ENCODE measurements at regions not wholly inside any gene's neighbourhood (a gene's known extent, or its start where the extent isn't known, plus 50 kb on each side); places are given as distances from the start of the nearest gene placed in this dataset.
A peak's percentile ranks its signal among the peaks of the same experiment; 100 is the strongest.

DNA sequence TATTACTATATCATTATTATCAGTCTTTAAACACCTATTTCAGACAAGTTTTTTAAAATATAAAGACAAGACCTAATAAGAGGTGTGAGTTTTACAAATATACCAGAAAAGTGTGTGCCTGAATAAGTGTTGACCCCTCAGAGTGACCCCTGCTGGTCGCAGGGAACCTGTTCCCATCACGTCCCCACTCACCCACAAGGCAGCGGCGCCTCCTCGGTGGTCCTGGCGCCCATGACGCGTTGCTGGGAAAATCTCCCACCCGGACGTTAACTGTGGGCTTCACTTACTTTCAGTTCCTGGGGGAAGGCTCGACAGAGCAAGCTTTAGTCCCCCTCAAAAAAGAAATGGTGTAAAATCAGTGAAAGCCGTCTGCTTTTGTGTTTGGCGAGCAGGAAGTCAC lies 93.5 kb downstream of the TMEM18 start:
- ChIA-PET CTCF (ENCODE audit: partially characterized antibody) (interaction anchor here (0.9 to 1.6 kb wide), 3 partner anchors 15 to 274 kb away, joined by 3 read pairs; no protein-coding TSS in a partner anchor), POLR2A (ENCODE audit: partially characterized antibody) (no interaction called here)
- Histone ChIP-seq H3K4me2 (ENCODE audit: insufficient read depth in 1 of 2, low read depth in 2 of 2, low read length in 2 of 2) (no peak overlapping the region), H2BK12ac (ENCODE audit: low read depth, low read length) (no peak overlapping the region), H3K14ac (ENCODE audit: insufficient read length) (no peak overlapping the region), H3K9me3 (ENCODE audit: insufficient read depth in 2 of 2, low read depth in 1 of 2, low read length in 1 of 2) (no peaks in the 10 kb centered on the region), H2BK15ac (ENCODE audit: low read length) (no peak overlapping the region), H2BK120ac (replicated peaks; ENCODE audit: low read depth, low read length) (no peak overlapping the region), H3K4me3 (ENCODE audit: extremely low read depth in 1 of 4, insufficient read depth in 2 of 4, low read depth in 3 of 4, low read length in 4 of 4) (no peak overlapping the region), H2BK5ac (ENCODE audit: low read depth, low read length) (no peak overlapping the region), H3K23ac (ENCODE audit: insufficient read length) (no peak overlapping the region), H3K36me3 (ENCODE audit: control insufficient read depth in 2 of 4, insufficient read depth in 4 of 4, low read length in 3 of 4) (no peaks in the 10 kb centered on the region), H3K27me3 (replicated peaks in 1 of 4; ENCODE audit: control insufficient read depth in 3 of 4, extremely low read depth in 1 of 4, insufficient read depth in 3 of 4, low read length in 3 of 4) (no peaks in the 10 kb centered on the region), H4K8ac (ENCODE audit: extremely low read depth, insufficient read depth, low read length) (no peak overlapping the region), H2BK20ac (ENCODE audit: low read length) (no peak overlapping the region), H3K27ac (ENCODE audit: low read depth, low read length) (no peak overlapping the region), H3K23me2 (ENCODE audit: low read depth, low read length) (no peaks in the 10 kb centered on the region), H4K20me1 (replicated peaks in 1 of 2; ENCODE audit: control insufficient read depth in 1 of 2, insufficient read depth in 2 of 2, low read length in 2 of 2) (no peaks in the 10 kb centered on the region), H3K4ac (replicated peaks; ENCODE audit: insufficient read length, low read depth, low read length) (no peak overlapping the region), H3K9ac (replicated peaks in 1 of 4; ENCODE audit: extremely low read depth in 1 of 4, low read depth in 3 of 4, low read length in 3 of 4) (no peak overlapping the region), H3K18ac (ENCODE audit: extremely low read depth, low read length) (no peak overlapping the region), H3K4me1 (replicated peaks in 1 of 4; ENCODE audit: control insufficient read depth in 3 of 4, insufficient read depth in 4 of 4, low read length in 3 of 4) (peaks cover 0 to 2% (median 0%) of the 10 kb centered on the region in 4 experiments; a peak in 2 of 7 replicates), H4K5ac (ENCODE audit: insufficient read length, low read depth, low read length) (no peak overlapping the region), H3K79me2 (ENCODE audit: control insufficient read depth in 1 of 2, insufficient read depth in 2 of 2, low read length in 2 of 2) (no peaks in the 10 kb centered on the region), H2AFZ (ENCODE audit: low read length) (peak overlapping the region; percentile 78), H3K79me1 (ENCODE audit: low read depth, low read length) (no peaks in the 10 kb centered on the region), H3K56ac (replicated peaks; ENCODE audit: insufficient read length, low read depth, low read length) (no peak overlapping the region), H4K91ac (replicated peaks; ENCODE audit: insufficient read length, low read length) (no peak overlapping the region), H2AK5ac (ENCODE audit: low read depth, low read length) (no peak overlapping the region)
- no peak for DNase-seq (ENCODE audit: low read depth in 1 of 2, low spot score in 2 of 2)
- FAIRE-seq = no peak
- TF ChIP-seq, protein P1, sequence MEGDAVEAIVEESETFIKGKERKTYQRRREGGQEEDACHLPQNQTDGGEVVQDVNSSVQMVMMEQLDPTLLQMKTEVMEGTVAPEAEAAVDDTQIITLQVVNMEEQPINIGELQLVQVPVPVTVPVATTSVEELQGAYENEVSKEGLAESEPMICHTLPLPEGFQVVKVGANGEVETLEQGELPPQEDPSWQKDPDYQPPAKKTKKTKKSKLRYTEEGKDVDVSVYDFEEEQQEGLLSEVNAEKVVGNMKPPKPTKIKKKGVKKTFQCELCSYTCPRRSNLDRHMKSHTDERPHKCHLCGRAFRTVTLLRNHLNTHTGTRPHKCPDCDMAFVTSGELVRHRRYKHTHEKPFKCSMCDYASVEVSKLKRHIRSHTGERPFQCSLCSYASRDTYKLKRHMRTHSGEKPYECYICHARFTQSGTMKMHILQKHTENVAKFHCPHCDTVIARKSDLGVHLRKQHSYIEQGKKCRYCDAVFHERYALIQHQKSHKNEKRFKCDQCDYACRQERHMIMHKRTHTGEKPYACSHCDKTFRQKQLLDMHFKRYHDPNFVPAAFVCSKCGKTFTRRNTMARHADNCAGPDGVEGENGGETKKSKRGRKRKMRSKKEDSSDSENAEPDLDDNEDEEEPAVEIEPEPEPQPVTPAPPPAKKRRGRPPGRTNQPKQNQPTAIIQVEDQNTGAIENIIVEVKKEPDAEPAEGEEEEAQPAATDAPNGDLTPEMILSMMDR (IDR thresholded peaks at IDR 0.05; ENCODE audit: control extremely low read depth in 1 of 3, insufficient read depth in 1 of 3, low read depth in 1 of 3, low read length in 3 of 3) = peak; percentile 35 to 71 (median 55); a peak in 3 of 4 replicates
- TF ChIP-seq KDM4A (IDR thresholded peaks at IDR 0.05; ENCODE audit: low read depth, low read length, severe bottlenecking) (no peak), RAD21 (IDR thresholded peaks at IDR 0.05 in 1 of 2, conservative IDR thresholded peaks at IDR 0.05 in 1 of 2; ENCODE audit: low read depth in 2 of 2, low read length in 2 of 2) (peak; percentile 26 to 41; a peak in 3 of 4 replicates)
- 79% methylated on average over 13 of the region's 13 CpGs; no CpG with 5 or more reads in 1 of the 2 experiments for WGBS, 2 experiments (ENCODE audit: extremely low coverage in 1 of 2, insufficient coverage in 1 of 2, insufficient read length in 1 of 2, insufficient replicate concordance in 2 of 2, low coverage in 1 of 2, low lambda C conversion rate in 2 of 2, missing lambda C conversion rate in 1 of 2)
